Breast epithelium (tissue), 3 donors: ENCODE measurements at regions not wholly inside any gene's neighbourhood (a gene's known extent, or its start where the extent isn't known, plus 50 kb on each side); places are given as distances from the start of the nearest gene placed in this dataset.

Source experiments
- CTCF ChIP-seq, 3 donors: fragments of 450-650 bp; IDR thresholded peaks; one replicate each; pipeline ENCODE4 v1.5.1; 2016 to 2017; ENCODE audit warnings: antibody characterized with exemption in 3 of 3, mild to moderate bottlenecking in 3 of 3, moderate library complexity in 3 of 3
- POLR2A ChIP-seq: fragments of 450-650 bp; IDR thresholded peaks from one replicate; pipeline ENCODE4 v1.6.1; 2016; ENCODE audit warnings: antibody characterized with exemption, mild to moderate bottlenecking, moderate library complexity

- TF ChIP-seq CTCF (IDR thresholded peaks at IDR 0.05): no peak
- TF ChIP-seq POLR2A: no peak
Observed at GRCh38 chr6:164749221-164750064, 560.0 kb downstream of the C6orf118 start.
